H54 (cell line): ENCODE measurements at regions not wholly inside any gene's neighbourhood (a gene's known extent, or its start where the extent isn't known, plus 50 kb on each side); places are given as distances from the start of the nearest gene placed in this dataset.
"Not testable (repeated sequence)": the region's sequence is repeated elsewhere in the genome, so short reads cannot be mapped to it uniquely, and the experiment has no call there.

Experiments used
- DNase-seq: peaks from one replicate; pipeline ENCODE4 v3.0.0; 2011; ENCODE audit warnings: low spot score, mixed read lengths; ENCODE audit not compliant: insufficient read length
- FAIRE-seq: peaks from 3 replicates; lab custom pipeline; 2011; peaks lifted over from hg19 to GRCh38; lab: Jason Lieb, UNC
- POLR2A ChIP-seq: IDR thresholded peaks from 2 replicates; pipeline ENCODE4 v1.6.1; 2011; ENCODE audit warnings: low read depth, mild to moderate bottlenecking, low read length

DNA sequence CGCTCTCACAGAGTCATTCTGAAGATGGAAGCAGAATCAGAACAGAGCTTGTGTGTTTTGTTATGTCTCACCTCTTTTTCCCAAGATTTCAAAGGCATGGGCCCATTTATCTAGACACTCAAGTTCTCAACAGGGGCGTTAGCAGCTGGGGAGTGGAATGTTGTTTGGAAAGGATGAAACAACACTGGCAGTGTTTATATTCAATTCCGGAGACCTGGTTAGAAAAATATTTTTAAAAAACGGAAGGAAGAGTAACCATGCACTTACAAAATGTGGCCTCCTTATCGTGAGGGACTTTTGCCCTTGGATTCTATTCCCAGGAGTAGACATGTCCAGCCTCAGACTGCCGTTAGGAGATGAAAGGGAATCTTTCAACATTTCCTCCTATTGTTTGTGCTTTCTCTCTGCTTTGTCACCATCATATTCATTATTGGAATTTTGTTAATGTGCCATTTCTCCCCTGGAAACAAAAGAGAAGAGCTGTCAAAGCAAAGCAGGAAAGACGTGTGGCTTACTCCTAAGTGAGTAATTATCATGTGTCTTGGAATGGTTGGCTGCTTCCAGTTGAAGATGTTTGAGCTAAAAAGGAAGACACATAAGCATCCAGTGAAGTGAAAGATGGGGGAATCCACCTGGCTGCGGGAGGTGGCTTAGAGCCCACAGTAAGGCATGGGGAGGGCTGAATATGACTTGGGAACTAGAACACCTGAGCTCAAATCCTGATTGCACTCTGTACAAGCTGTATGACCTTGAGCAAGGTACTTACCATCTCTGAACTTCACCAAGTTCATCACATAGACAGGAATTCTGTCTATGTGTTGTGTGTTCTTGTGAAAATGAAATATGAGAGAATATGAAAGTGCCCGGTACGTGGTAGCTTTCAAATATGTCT, 71.7 kb upstream of the JUN start:
- DNase-seq = no peak
- no peak for FAIRE-seq
- no peak for TF ChIP-seq POLR2A

DNA sequence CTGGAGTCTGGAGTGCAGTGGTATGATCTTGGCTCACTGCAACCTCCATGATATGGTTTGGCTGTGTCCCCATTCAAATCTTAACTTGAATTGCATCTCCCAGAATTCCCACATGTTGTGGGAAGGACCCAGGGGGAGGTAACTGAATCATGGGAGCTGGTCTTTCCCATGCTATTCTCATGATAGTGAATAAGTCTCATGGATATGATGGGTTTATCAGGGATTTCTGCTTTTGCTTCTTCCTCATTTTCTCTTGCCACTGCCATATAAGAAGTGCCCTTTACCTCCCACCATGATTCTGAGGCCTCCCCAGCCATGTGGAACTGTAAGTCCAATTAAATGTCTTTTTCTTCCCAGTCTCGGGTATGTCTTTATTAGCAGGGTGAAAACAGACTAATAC, 72.4 kb upstream of the JUN start:
- not testable (repeated sequence) for FAIRE-seq, DNase-seq

DNA sequence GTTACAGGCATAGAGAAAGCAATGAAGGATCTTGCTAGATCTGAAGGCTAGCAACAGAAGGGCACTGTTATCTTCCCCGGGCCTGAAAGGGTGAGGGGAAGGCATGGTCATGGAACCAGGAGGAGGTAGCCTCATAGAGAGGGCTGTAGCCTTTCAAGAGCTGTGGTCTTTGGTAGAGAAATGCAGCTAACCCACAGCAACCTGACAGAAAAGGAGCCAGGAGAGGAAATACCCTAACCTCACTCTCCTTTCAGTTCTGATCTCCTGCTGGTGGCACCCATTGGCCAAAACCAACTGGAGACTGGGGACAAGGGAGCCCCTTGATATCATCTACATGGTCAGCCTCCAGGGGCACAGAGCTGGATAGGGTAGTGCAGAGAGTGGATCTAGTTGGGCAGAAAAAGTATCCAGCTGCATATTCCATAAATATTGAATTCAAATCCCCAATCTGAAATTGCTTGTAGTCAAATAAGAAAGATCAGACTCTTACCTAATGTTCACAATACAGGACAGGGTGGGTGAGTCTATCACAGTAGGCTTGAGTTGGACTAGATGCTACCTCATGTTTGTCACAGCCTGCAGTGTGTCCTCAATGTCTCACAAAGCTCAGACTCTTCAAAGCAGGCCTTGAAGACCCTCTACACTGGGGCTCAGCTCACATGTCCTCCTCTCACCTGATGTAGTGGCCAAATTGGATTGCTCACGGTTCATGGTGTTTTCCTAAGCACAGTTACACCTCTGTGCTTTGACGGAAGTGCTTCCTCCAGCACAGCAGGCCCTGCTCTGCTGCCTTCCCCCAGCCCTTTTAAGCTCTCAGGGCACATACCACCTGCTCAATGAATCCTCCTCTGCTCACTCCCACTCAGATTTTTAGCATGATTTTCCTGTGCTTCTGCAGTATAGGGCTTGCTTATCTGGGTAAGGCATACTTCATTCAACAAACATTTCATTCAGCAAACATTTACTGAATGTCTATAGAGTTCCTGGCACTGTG, 74.1 kb upstream of the JUN start:
- DNase-seq (no peak), FAIRE-seq (no peak)
- TF ChIP-seq POLR2A = no peak

DNA sequence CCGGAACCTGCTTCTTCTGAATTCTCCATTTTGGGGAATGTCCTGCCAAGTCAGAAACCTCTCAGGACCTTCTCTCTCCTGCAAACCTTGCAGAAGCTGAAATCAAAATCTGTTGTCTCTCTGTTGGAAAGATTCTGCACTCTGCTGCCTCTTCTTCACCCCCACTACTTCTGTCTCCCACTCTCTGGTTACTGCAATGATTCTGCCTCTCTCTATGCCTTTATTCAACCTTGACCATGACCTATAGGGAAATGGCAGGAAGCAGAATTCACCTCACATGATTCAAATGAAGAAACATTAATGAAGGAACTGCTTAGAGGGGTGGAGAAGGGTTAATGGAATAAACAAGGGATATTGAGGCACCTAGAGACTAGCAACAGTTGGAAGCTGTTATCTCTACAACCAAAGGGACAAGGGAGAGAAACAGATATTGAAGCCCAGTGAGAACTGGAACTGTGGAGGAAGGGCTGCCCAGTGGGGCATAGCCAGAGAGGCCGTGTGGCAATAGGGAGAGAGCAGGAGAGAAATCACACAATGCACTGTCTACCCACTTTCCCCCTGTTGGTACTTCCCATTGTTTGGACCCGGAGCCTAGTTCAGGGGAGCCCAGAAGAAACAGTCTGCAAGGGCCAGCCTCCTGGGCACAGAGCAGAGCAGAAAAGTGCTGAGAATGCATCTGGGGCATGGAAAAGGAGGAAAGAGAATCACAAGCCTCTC, 76.1 kb upstream of the JUN start:
- no peak for TF ChIP-seq POLR2A
- FAIRE-seq = no peak
- no peak for DNase-seq

DNA sequence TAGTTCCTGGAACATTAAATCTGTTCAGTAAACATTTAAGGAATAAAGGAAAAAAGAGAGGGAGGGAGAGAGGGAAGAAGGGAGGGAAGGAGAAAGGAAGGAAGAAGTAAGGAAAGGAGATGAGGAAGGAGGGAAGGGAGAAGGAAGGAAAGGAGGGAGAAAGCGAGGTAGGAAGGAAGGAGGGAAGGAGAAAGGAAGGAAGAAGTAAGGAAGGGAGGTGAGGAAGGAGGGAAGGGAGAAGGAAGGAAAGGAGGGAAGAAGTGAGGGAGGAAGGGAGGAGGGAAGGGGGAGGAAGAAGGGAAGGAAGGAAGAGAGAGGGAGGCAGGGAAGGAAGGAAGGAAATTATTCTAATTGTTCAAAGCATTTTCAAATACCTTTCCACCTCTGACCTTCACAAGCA, 77.2 kb upstream of the JUN start:
- DNase-seq = no peak
- no peak for FAIRE-seq
- TF ChIP-seq POLR2A = no peak

DNA sequence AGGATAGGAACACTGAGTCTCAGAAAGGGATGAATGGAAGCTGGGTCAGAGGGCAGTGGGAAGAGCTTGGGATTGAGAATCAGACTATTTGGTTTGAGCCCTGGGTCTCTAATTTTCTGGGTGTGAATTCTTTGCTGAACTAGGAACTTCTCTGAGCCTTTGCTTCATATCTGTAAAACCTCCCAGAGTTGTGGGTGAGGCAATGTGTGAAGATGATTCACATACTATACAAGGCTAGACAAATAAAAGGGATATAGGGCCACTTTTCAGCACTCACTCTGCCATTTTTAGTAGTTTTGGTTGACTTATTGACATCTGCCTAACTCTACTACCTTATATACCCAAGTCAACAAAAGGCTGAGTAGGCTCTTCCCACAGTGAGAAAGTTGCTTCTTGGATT, 77.7 kb upstream of the JUN start:
- no peak for DNase-seq
- TF ChIP-seq POLR2A = no peak
- FAIRE-seq = no peak

DNA sequence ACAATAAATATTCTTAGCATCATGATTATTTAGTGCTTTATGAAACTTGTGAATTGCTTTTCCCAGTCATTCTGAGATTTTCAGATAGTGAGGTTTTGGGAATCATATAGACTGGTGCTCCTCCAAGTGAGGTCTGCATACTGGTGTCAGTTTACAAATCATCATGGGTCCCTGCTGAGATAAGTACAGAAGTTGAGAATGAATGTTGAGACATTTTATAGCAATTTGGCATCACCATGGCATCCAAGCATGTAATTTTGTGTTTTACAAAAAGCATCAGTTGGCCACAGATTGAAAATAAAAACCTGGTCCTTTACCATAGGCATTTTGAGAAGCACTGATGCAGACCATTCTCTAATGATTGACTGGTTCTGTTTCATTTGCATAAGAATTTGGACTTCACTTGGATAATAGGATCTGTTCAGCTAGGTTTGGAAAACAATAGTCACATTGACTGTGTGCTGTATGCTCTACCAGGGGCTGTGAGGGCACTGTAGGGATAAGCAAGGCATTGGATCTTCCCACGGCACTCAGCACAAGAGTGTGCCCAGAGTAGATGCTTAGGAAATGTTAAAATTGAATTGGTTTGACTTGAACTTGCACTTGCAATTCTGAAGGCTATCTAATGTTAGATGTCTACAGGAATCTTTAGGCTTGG, 79.0 kb upstream of the JUN start:
- no peak for TF ChIP-seq POLR2A
- FAIRE-seq (no peak), DNase-seq (no peak)

DNA sequence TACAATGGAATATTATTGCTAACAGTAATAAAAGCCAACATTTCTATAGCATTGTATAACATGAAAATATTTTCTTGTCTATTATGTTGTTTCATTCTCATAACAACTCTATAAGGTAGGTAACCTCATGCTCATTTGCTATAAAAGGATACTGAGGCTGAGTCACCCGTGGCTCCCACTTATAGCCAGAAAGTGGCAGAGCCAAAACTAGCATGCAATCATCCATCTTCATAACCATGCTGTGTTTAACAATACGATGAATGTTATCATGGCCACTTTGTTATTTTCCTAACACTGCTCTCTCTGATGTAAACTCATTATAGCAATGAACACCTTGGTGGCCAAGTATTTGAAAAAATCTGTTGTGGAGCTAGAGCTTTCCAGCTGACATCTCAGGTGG, 80.8 kb upstream of the JUN start:
- DNase-seq (no peak), FAIRE-seq (no peak)
- no peak for TF ChIP-seq POLR2A

DNA sequence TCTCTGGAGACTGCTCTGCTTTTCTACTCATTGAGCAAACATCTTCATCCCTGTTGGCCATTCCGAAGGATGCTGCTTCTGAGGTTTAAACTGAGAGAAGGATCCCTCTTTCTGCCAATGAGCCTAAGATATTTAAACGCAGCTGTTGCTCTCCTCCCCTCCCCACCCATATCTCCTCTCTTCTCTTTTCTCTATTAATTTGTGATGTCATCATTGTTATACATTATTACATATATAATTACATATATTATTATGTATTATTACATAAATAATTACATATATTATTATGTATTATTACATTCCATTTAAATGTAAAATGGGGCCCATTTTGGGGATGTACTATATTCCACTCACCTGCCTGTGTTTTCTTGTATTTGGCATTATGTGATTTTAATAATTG, 82.7 kb upstream of the JUN start:
- FAIRE-seq (no peak), DNase-seq (no peak)
- TF ChIP-seq POLR2A = no peak

DNA sequence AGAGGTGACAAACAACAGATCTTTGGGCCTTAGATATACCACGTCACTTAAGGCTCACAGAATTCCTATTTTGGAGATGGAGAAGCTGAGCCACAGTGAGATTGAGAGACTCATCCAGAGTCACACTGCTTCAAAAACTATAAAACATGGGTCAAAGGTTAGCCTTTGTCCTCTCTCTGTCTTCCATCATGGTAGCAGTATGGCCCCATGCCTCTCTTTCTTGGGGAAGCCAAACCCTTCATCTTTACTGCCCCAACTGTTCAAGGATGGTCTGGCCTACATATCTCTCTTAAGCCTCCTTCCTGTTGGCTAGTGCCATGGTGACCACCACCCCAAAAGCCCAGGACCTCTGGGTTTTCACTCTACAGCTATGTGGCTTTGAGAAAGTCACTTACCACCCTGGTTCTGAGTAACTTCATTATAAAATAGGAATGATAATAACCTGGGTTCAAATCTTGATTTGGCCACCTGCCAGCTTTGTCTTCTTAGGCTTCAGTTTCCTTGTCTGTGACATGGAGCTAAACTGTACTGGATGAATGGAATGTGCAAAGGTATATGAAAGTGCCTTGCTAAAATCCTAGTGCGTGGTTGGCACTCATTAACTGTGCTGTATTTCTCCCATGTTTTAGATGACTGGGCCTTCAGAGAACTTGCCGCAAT, 85.9 kb upstream of the JUN start:
- no peak for DNase-seq
- FAIRE-seq = no peak
- no peak for TF ChIP-seq POLR2A

DNA sequence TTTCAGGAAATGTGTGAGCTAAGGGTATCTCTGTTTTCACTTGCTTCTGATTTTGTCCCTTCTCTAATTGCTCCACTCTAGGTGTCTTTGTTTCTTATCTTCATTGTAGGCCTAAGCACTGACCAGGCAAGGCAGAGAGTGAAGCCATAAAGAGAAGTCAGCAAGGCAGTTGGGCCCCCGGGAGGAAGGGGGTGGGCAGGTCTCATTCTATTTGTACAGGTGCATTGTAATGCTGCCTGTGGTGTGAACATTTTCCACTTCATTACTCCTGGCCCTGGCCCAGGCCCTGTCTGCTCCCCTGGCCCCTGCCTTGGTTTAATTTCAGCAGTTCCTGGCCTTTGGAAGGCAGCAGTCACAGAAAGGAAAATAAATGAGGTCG, 86.4 kb upstream of the JUN start:
- no peak for DNase-seq
- TF ChIP-seq POLR2A = no peak
- no peak for FAIRE-seq

DNA sequence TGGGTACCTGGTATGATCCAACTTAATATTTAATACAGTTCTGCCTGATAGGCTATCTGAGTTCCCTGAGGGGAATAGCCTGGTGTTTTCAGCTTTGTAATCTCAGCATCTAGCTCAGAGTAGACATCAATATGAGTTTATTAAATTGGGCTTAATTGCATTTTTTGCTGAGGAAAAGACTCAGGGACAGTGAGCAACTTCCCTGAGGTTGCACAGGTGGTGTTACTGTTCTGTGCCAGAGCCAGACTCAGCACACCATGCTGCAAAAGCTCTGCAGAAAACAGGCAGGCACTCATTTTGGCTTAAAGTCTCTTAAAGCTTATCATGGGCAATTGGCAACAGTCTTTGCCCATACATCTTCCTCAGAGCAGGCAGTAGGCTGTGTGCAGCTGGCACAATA, 90.5 kb upstream of the JUN start:
- no peak for DNase-seq
- no peak for FAIRE-seq
- TF ChIP-seq POLR2A = no peak
